Activated CD8-positive, alpha-beta T cell treated with anti-CD3 and anti-CD28 coated beads for 36 hours (primary cell): ENCODE measurements at regions not wholly inside any gene's neighbourhood (a gene's known extent, or its start where the extent isn't known, plus 50 kb on each side); places are given as distances from the start of the nearest gene placed in this dataset.

Experiments used
- ATAC-seq: fragments of 200-7000 bp; cut with Tn5 transposase; one replicate; pipeline ENCODE4 v1.10.0; 2021; ENCODE audit warnings: mild to moderate bottlenecking, moderate library complexity
- CTCF ChIA-PET: fragments of 350-600 bp; sonication (Branson Sonifier 250); formaldehyde crosslinking; loops from one replicate; lab custom pipeline; 2021; ENCODE audit warnings: antibody characterized with exemption; lab: Charles Lee
- POLR2A ChIA-PET: fragments of 350-600 bp; sonication (Branson Sonifier 250); formaldehyde crosslinking; loops from one replicate; lab custom pipeline; 2021; ENCODE audit warnings: antibody characterized with exemption; lab: Charles Lee
- DNase-seq: peaks from one replicate; pipeline ENCODE4 v3.0.0-alpha.2; 2020
- H3K27ac Mint-ChIP-seq: one replicate; pipeline ENCODE4 v1.8.0; 2021; ENCODE audit warnings: mild to moderate bottlenecking, mixed read lengths
- H3K27me3 Mint-ChIP-seq: one replicate; pipeline ENCODE4 v1.8.0; 2021; ENCODE audit warnings: mixed read lengths
- H3K36me3 Mint-ChIP-seq: one replicate; pipeline ENCODE4 v1.8.0; 2021; ENCODE audit warnings: low read depth, mixed read lengths
- H3K4me1 Mint-ChIP-seq: one replicate; pipeline ENCODE4 v1.8.0; 2021; ENCODE audit warnings: low read depth, mixed read lengths
- H3K4me3 Mint-ChIP-seq: one replicate; pipeline ENCODE4 v1.8.0; 2021; ENCODE audit warnings: mild to moderate bottlenecking, moderate library complexity, mixed read lengths
- H3K9me3 Mint-ChIP-seq: one replicate; pipeline ENCODE4 v1.8.0; 2021; ENCODE audit warnings: mixed read lengths
- intact Hi-C: fragments of 100-400 bp; cut with micrococcal nuclease; formaldehyde crosslinking; loops from one replicate; pipeline ENCODE4 v1.10.0; 2022
- TF ChIP-seq, protein P1 (sequence below): fragments of 200-600 bp; IDR thresholded peaks from one replicate; pipeline ENCODE4 v1.8.0; 2022; ENCODE audit warnings: antibody characterized with exemption, mild to moderate bottlenecking

DNA sequence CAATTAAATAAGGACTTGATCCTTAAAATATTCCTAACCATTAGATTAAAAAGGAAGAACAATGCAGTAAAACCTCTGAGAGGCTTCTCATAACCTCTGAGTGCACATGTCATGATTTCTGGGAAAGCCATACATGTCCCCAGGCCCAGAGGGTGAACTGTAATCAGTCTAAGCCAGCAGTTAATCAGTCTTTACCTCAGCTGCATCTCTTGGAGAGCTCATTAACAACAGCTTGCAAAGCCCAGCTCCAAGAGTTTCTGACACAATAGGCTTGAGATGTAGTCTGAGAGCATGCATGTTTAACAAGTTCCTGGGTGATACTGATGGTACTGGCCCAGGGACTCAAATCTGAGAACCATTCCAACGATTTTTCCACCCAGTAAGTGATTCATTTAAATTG, 392.1 kb downstream of the DNAH5 start:
- TF ChIP-seq, protein P1, sequence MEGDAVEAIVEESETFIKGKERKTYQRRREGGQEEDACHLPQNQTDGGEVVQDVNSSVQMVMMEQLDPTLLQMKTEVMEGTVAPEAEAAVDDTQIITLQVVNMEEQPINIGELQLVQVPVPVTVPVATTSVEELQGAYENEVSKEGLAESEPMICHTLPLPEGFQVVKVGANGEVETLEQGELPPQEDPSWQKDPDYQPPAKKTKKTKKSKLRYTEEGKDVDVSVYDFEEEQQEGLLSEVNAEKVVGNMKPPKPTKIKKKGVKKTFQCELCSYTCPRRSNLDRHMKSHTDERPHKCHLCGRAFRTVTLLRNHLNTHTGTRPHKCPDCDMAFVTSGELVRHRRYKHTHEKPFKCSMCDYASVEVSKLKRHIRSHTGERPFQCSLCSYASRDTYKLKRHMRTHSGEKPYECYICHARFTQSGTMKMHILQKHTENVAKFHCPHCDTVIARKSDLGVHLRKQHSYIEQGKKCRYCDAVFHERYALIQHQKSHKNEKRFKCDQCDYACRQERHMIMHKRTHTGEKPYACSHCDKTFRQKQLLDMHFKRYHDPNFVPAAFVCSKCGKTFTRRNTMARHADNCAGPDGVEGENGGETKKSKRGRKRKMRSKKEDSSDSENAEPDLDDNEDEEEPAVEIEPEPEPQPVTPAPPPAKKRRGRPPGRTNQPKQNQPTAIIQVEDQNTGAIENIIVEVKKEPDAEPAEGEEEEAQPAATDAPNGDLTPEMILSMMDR = no peak
- H3K27ac Mint-ChIP-seq = no peak overlapping the region
- CTCF ChIA-PET = no interaction called here

DNA sequence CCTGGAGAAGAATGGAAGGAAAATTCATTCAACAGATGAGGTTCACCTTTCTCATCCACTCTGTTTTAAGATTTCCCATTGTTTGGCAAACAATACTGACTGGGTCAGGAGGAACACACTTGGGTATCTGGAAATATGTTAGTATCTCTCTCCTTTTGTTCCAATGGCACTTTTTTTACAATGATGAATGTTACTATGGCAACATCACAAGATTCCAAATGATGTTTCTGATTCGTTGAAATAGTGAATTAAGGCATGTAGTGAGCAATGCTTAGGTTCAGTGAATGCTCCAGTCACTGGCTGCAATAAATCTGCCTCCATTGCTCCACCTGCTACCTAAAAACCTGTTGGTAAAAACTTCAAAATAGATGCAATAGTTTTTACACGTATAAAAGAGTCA, 392.8 kb downstream of the DNAH5 start:
- no peak for ATAC-seq

More for the DNA sequence above, 392.1 kb downstream of the DNAH5 start:
- Mint-ChIP-seq H3K27me3 (no peaks in the 10 kb centered on the region), H3K36me3 (no peaks in the 10 kb centered on the region), H3K4me1 (no peaks in the 10 kb centered on the region), H3K4me3 (no peak overlapping the region), H3K9me3 (peaks cover 4% of the 10 kb centered on the region)
- DNase-seq (no peak), ATAC-seq (no peak)
- intact Hi-C loops = no loop called here
- POLR2A ChIA-PET = no interaction called here

DNA sequence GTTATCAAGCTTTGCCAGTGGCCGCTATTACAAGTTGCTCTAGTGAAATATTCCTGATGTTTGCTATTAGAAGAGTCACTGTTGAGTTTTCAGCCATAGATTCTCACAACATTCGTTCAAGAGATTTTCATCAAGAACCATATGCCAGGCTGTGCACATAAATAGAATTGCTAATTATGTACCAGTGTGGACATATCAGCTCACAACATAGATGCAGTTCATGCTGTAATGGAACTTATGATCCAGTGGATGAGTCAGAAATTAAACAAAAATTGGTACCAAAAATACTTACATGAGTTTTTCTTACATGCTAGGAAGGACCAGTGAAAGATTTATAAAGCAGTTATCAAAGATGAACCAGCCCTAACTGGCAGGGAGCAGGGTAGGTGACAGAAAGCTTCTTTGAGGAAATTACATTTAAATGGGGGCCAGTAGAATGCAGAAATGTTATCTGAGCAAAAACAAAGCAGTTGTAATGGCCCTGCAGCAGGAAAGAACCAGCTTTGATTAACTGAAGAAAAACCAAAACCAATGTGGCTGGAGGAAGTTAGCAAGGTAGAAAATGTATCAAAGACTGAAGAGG, 404.2 kb downstream of the DNAH5 start:
- Mint-ChIP-seq H3K4me1 (no peaks in the 10 kb centered on the region), H3K27ac (no peak overlapping the region), H3K36me3 (no peaks in the 10 kb centered on the region), H3K4me3 (no peak overlapping the region), H3K9me3 (peaks cover 8% of the 10 kb centered on the region), H3K27me3 (no peaks in the 10 kb centered on the region)
- POLR2A ChIA-PET = no interaction called here
- ATAC-seq (no peak), DNase-seq (no peak)
- TF ChIP-seq, protein P1 = no peak
- CTCF ChIA-PET = no interaction called here
- intact Hi-C loops = no loop called here

More for the DNA sequence above, 392.8 kb downstream of the DNAH5 start:
- Mint-ChIP-seq H3K36me3 (no peaks in the 10 kb centered on the region), H3K27me3 (no peaks in the 10 kb centered on the region), H3K27ac (no peak overlapping the region), H3K4me3 (no peak overlapping the region), H3K9me3 (peaks cover 4% of the 10 kb centered on the region), H3K4me1 (no peaks in the 10 kb centered on the region)
- TF ChIP-seq, protein P1 = no peak
- ChIA-PET CTCF (no interaction called here), POLR2A (no interaction called here)
- no peak for DNase-seq
- intact Hi-C loops = no loop called here

DNA sequence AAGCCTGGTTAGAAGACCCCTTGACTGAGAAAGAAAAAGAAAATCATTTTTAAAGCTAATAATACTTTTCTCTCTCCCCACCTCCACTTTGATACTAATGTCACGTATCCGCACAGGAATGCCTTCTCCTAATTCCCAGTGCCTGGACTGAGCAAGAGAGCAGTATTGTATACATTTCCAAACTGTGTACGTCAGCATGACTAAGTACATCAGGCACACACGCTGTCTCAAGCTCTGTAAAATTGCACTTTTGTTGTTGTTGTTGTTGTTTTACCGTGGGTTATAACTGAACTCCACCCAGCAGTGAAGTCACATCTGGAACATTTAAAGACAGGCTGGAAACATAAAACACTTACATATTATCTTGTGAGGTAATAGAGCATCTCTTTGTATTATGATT, 407.6 kb downstream of the DNAH5 start:
- no peaks in the 10 kb centered on the region for H3K27me3 Mint-ChIP-seq
- CTCF ChIA-PET = no interaction called here
- H3K9me3 Mint-ChIP-seq = peaks cover 2% of the 10 kb centered on the region
- intact Hi-C loops = no loop called here
- TF ChIP-seq, protein P1 = no peak
- POLR2A ChIA-PET = no interaction called here
- no peak overlapping the region for H3K27ac Mint-ChIP-seq
- H3K4me3 Mint-ChIP-seq = no peak overlapping the region
- no peak for ATAC-seq
- no peaks in the 10 kb centered on the region for H3K36me3 Mint-ChIP-seq
- no peaks in the 10 kb centered on the region for H3K4me1 Mint-ChIP-seq
- DNase-seq = no peak

DNA sequence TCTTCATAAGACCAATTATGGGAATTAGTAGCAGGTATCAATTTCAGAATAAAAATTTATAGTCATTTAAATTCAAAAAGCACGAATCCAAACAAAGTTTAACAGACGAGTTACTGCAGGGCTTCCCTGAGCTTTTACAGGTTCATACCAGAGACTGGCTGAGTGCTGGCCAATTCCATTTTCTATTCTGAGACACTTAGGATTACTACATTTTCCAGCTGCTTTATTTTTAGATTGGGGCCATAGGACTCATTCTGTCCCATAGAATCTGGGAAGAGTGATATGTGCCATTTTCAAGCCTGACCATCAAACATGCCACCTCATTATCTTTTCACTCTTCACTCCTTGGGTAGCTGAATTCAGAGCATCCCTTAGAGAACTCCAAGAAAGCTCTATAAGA, 410.7 kb downstream of the DNAH5 start:
- Mint-ChIP-seq H3K9me3 (no peaks in the 10 kb centered on the region), H3K27me3 (no peaks in the 10 kb centered on the region), H3K27ac (no peak overlapping the region), H3K4me1 (no peaks in the 10 kb centered on the region), H3K4me3 (no peak overlapping the region), H3K36me3 (no peaks in the 10 kb centered on the region)
- ATAC-seq (no peak), DNase-seq (no peak)
- TF ChIP-seq, protein P1 = no peak
- POLR2A ChIA-PET = no interaction called here
- CTCF ChIA-PET = no interaction called here
- intact Hi-C loops = no loop called here
